HCT116 (cell line): ENCODE measurements at regions not wholly inside any gene's neighbourhood (a gene's known extent, or its start where the extent isn't known, plus 50 kb on each side); places are given as distances from the start of the nearest gene placed in this dataset.

Experiments used
- ATAC-seq: fragments of 200-7000 bp; cut with Tn5 transposase; 2 replicates; pipeline ENCODE4 v1.9.1; 2020; ENCODE audit warnings: mild to moderate bottlenecking, moderate library complexity
- BruUV-seq: library from RNA; stranded (reverse); fragments of 400-500 nt; replicated peaks from 2 replicates; lab custom pipeline; 2021; lab: Mats Ljungman, UMichigan
- CTCF ChIA-PET: fragments of 300-600 bp; sonication (Branson Sonifier 250); formaldehyde crosslinking; loops from one replicate; lab custom pipeline; 2021; ENCODE audit warnings: antibody characterized with exemption; lab: Charles Lee
- POLR2A ChIA-PET: fragments of 300-600, 350-600 bp; sonication (Branson Sonifier 250); formaldehyde crosslinking; loops from one replicate; lab custom pipeline; 2021; ENCODE audit warnings: antibody characterized with exemption; lab: Charles Lee
- RAD21 ChIA-PET, 2 experiments: fragments of 300-600 bp; sonication (Branson Sonifier 250); formaldehyde crosslinking; loops; one replicate each; lab custom pipeline; 2023; ENCODE audit warnings: low total read pairs in 2 of 2; ENCODE audit not compliant: uncharacterized antibody in 2 of 2, unreplicated experiment in 2 of 2, low non-redundant PET in 1 of 2; lab: Charles Lee
- DNase-seq: peaks from one replicate; pipeline ENCODE4 v3.0.0-alpha.2; 2010; ENCODE audit warnings: low read depth, low spot score
- H2AFZ ChIP-seq: fragments of 200-600 bp; shearing (Covaris generic), sonication (generic); 2 replicates; pipeline ENCODE4 v1.6.1; 2017; ENCODE audit warnings: low read depth, mixed run types, mixed read lengths, antibody characterized with exemption, low read length; ENCODE audit not compliant: poor library complexity, severe bottlenecking
- H3K27ac ChIP-seq: 2 replicates; pipeline ENCODE4 v1.5.1; 2012; ENCODE audit warnings: low read depth, low read length
- H3K27me3 ChIP-seq: fragments of 200-600 bp; sonication (generic); 2 replicates; pipeline ENCODE4 v1.6.1; 2016; ENCODE audit warnings: mixed run types, low read length, mixed read lengths; ENCODE audit not compliant: insufficient read depth
- H3K36me3 ChIP-seq, 2 experiments: fragments of 200-500 bp in 1 of 2; fragments of 200-600 bp in 1 of 2; sonication (Bioruptor generic) in 1 of 2; sonication (generic) in 1 of 2; 2 replicates each; pipeline versions ENCODE4 v1.5.1 to v1.6.1; 2014 to 2016; ENCODE audit warnings: low read length in 2 of 2, inconsistent platforms in 1 of 2, mixed read lengths in 1 of 2, mixed run types in 1 of 2; ENCODE audit not compliant: insufficient read depth in 2 of 2, control insufficient read depth in 1 of 2
- H3K4me1 ChIP-seq, 2 experiments: fragments of 200-600 bp in 1 of 2; sonication (generic) in 1 of 2; 2 replicates each; pipeline versions ENCODE4 v1.5.1 to v1.6.1; 2012 to 2017; ENCODE audit warnings: low read length in 2 of 2, inconsistent platforms in 1 of 2, mild to moderate bottlenecking in 1 of 2, mixed read lengths in 1 of 2, mixed run types in 1 of 2, moderate library complexity in 1 of 2; ENCODE audit not compliant: insufficient read depth in 2 of 2, control insufficient read depth in 1 of 2
- H3K4me2 ChIP-seq: fragments of 200-600 bp; sonication (generic); 2 replicates; pipeline ENCODE4 v1.6.1; 2017; ENCODE audit warnings: mixed run types, low read length, mixed read lengths
- H3K4me3 ChIP-seq, 2 experiments: fragments of 200-600 bp in 1 of 2; sonication (generic) in 1 of 2; replicated peaks in 1 of 2; 2 replicates each; pipeline ENCODE4 v1.5.1; 2011 to 2016; ENCODE audit warnings: low read length in 2 of 2, control low read depth in 1 of 2, low read depth in 1 of 2, mild to moderate bottlenecking in 1 of 2, mixed read lengths in 1 of 2, mixed run types in 1 of 2
- H3K79me2 ChIP-seq: fragments of 200-600 bp; sonication (generic); 2 replicates; pipeline ENCODE4 v1.6.1; 2017; ENCODE audit warnings: mild to moderate bottlenecking, mixed run types, low read length, moderate library complexity, mixed read lengths; ENCODE audit not compliant: insufficient read depth
- H3K9ac ChIP-seq: fragments of 200-600 bp; sonication (generic); 2 replicates; pipeline ENCODE4 v1.6.1; 2016; ENCODE audit warnings: low read length, mixed read lengths
- H3K9me2 ChIP-seq: fragments of 200-600 bp; sonication (generic), shearing (Covaris generic); 2 replicates; pipeline ENCODE4 v1.6.1; 2017; ENCODE audit warnings: mixed run types, mild to moderate bottlenecking, moderate library complexity; ENCODE audit not compliant: insufficient read depth
- H3K9me3 ChIP-seq, 2 experiments: fragments of 200-500 bp in 1 of 2; fragments of 200-600 bp in 1 of 2; sonication (Bioruptor generic) in 1 of 2; sonication (generic) in 1 of 2; 2 replicates each; pipeline ENCODE4 v1.6.1; 2014 to 2017; ENCODE audit warnings: low read length in 2 of 2, mixed read lengths in 2 of 2, inconsistent platforms in 1 of 2, low read depth in 1 of 2, mild to moderate bottlenecking in 1 of 2, mixed run types in 1 of 2, moderate library complexity in 1 of 2; ENCODE audit not compliant: control insufficient read depth in 1 of 2, insufficient read depth in 1 of 2
- H4K20me1 ChIP-seq: fragments of 200-600 bp; sonication (generic), shearing (Covaris generic); 2 replicates; pipeline ENCODE4 v1.6.1; 2017; ENCODE audit warnings: mixed run types, mild to moderate bottlenecking, moderate library complexity; ENCODE audit not compliant: insufficient read depth
- ATF3 ChIP-seq: IDR thresholded peaks from 2 replicates; pipeline ENCODE4 v1.6.1; 2012
- CBX3 ChIP-seq: IDR thresholded peaks from 2 replicates; pipeline ENCODE4 v1.6.1; 2012; ENCODE audit warnings: low read depth
- EGR1 ChIP-seq: IDR thresholded peaks from 2 replicates; pipeline ENCODE4 v1.6.1; 2012; ENCODE audit warnings: low read depth
- EZH2 ChIP-seq: fragments of 200-600 bp; sonication (generic); IDR thresholded peaks from 2 replicates; pipeline ENCODE4 v1.6.1; 2017; ENCODE audit warnings: antibody characterized with exemption, mixed run types
- EZH2phosphoT487 ChIP-seq: fragments of 200-600 bp; IDR thresholded peaks from 2 replicates; pipeline ENCODE4 v1.6.1; 2018; ENCODE audit warnings: antibody characterized with exemption, borderline replicate concordance
- POLR2A ChIP-seq: IDR thresholded peaks from 2 replicates; pipeline ENCODE4 v1.7.0; 2011; ENCODE audit warnings: borderline replicate concordance; ENCODE audit not compliant: insufficient read depth, insufficient read length; ENCODE audit errors: extremely low read depth
- POLR2AphosphoS5 ChIP-seq: IDR thresholded peaks from 2 replicates; pipeline ENCODE4 v1.6.1; 2011; ENCODE audit warnings: mild to moderate bottlenecking, low read depth, low read length, moderate library complexity
- REST ChIP-seq: IDR thresholded peaks from 2 replicates; pipeline ENCODE4 v1.6.1; 2012; ENCODE audit warnings: low read depth
- SP1 ChIP-seq: IDR thresholded peaks from 2 replicates; pipeline ENCODE4 v1.6.1; 2012; ENCODE audit warnings: low read depth
- ZBTB33 ChIP-seq: IDR thresholded peaks from 2 replicates; pipeline ENCODE4 v1.6.1; 2011; ENCODE audit warnings: mild to moderate bottlenecking, low read length, moderate library complexity; ENCODE audit not compliant: insufficient replicate concordance; ENCODE audit errors: extremely low read depth
- ZFX ChIP-seq: fragments of 450-650 bp; IDR thresholded peaks from 2 replicates; pipeline ENCODE4 v1.6.1; 2017
- ZNF274 ChIP-seq: fragments of 200-500 bp; sonication (Bioruptor generic); IDR thresholded peaks from 2 replicates; pipeline ENCODE4 v1.6.1; 2014; ENCODE audit warnings: mild to moderate bottlenecking, low read depth, low read length, inconsistent platforms
- intact Hi-C: fragments of 100-400 bp; cut with micrococcal nuclease; formaldehyde crosslinking; loops from 2 replicates; pipeline ENCODE4 v1.10.0; 2022

GRCh38 chr1:10854856-10855459 lies 58.5 kb upstream of the CASZ1 start:
- Histone ChIP-seq H4K20me1 (no peaks in the 10 kb centered on the region), H3K79me2 (no peaks in the 10 kb centered on the region), H3K27ac (no peak overlapping the region), H3K9me2 (no peaks in the 10 kb centered on the region), H3K36me3 (no peaks in the 10 kb centered on the region), H3K9ac (no peak overlapping the region), H3K4me2 (no peak overlapping the region), H3K4me3 (no peak overlapping the region), H3K9me3 (no peaks in the 10 kb centered on the region), H2AFZ (no peak overlapping the region), H3K27me3 (no peaks in the 10 kb centered on the region), H3K4me1 (no peaks in the 10 kb centered on the region)
- ATAC-seq, result no peak
- intact Hi-C loops, result no loop called here
- no peak for TF ChIP-seq REST
- TF ChIP-seq POLR2A, result no peak
- no peak for TF ChIP-seq EZH2phosphoT487
- no peak for TF ChIP-seq ATF3
- no peak for TF ChIP-seq EZH2
- no peak for TF ChIP-seq CBX3
- TF ChIP-seq SP1, result no peak
- TF ChIP-seq EGR1, result no peak
- no peak for TF ChIP-seq ZBTB33
- no peak for TF ChIP-seq ZFX
- no peak for TF ChIP-seq POLR2AphosphoS5
- no peak for TF ChIP-seq ZNF274
- no peak for DNase-seq
- POLR2A ChIA-PET, result no interaction called here
- RAD21 ChIA-PET, result no interaction called here
- no TSS peak for BruUV-seq
- CTCF ChIA-PET, result no interaction called here
